CD4-positive, alpha-beta memory T cell (primary cell): ENCODE measurements at regions not wholly inside any gene's neighbourhood (a gene's known extent, or its start where the extent isn't known, plus 50 kb on each side); places are given as distances from the start of the nearest gene placed in this dataset.
A peak's percentile ranks its signal among the peaks of the same experiment; 100 is the strongest.

Experiments used
- CTCF ChIA-PET: fragments of 350-600 bp; sonication (Branson Sonifier 250); formaldehyde crosslinking; loops from one replicate; lab custom pipeline; 2021; ENCODE audit warnings: inconsistent platforms; ENCODE audit not compliant: partially characterized antibody; lab: Charles Lee
- POLR2A ChIA-PET: fragments of 350-600 bp; sonication (Branson Sonifier 250); formaldehyde crosslinking; loops from one replicate; lab custom pipeline; 2021; ENCODE audit not compliant: partially characterized antibody; lab: Charles Lee
- DNase-seq, 5 donors: peaks; one replicate each; pipeline versions ENCODE4 v3.0.0 to v3.0.0-alpha.2; 2020 to 2022; ENCODE audit warnings: mixed read lengths in 1 of 5
- H3K27ac ChIP-seq: one replicate; pipeline ENCODE4 v1.7.0; 2013; ENCODE audit warnings: low read depth, low read length
- H3K27me3 ChIP-seq: 2 replicates; pipeline ENCODE4 v1.7.0; 2013; ENCODE audit warnings: mild to moderate bottlenecking, low read length, moderate library complexity; ENCODE audit not compliant: insufficient read depth
- H3K36me3 ChIP-seq: 2 replicates; pipeline ENCODE4 v1.7.0; 2013; ENCODE audit warnings: mild to moderate bottlenecking, low read length, moderate library complexity; ENCODE audit not compliant: insufficient read depth
- H3K4me1 ChIP-seq: 2 replicates; pipeline ENCODE4 v1.7.0; 2013; ENCODE audit warnings: mild to moderate bottlenecking, low read length, moderate library complexity; ENCODE audit not compliant: insufficient read depth
- H3K4me3 ChIP-seq, 2 donors: one replicate each; pipeline ENCODE4 v1.7.0; 2013; ENCODE audit warnings: low read length in 2 of 2, mild to moderate bottlenecking in 1 of 2
- H3K9me3 ChIP-seq, 2 donors: one replicate each; pipeline ENCODE4 v1.7.0; 2013; ENCODE audit warnings: low read length in 2 of 2, control low read depth in 1 of 2; ENCODE audit not compliant: control insufficient read depth in 1 of 2
- H3K27ac Mint-ChIP-seq, 7 donors: one replicate each; pipeline ENCODE4 v1.8.0; 2020 to 2021; ENCODE audit warnings: mixed read lengths in 7 of 7, mild to moderate bottlenecking in 6 of 7, inconsistent platforms in 3 of 7, moderate library complexity in 3 of 7
- H3K27me3 Mint-ChIP-seq, 2 donors: one replicate each; pipeline ENCODE4 v1.8.0; 2020 to 2021; ENCODE audit warnings: mixed read lengths in 2 of 2
- H3K36me3 Mint-ChIP-seq, 2 donors: one replicate each; pipeline ENCODE4 v1.8.0; 2020 to 2021; ENCODE audit warnings: mixed read lengths in 2 of 2, inconsistent platforms in 1 of 2, mild to moderate bottlenecking in 1 of 2
- H3K4me1 Mint-ChIP-seq, 4 donors: one replicate each; pipeline ENCODE4 v1.8.0; 2020 to 2021; ENCODE audit warnings: mixed read lengths in 4 of 4, mild to moderate bottlenecking in 1 of 4
- H3K4me3 Mint-ChIP-seq, 8 donors: one replicate each; pipeline ENCODE4 v1.8.0; 2020 to 2021; ENCODE audit warnings: mixed read lengths in 8 of 8, mild to moderate bottlenecking in 7 of 8, moderate library complexity in 6 of 8, inconsistent platforms in 3 of 8
- H3K9me3 Mint-ChIP-seq, 8 donors: one replicate each; pipeline ENCODE4 v1.8.0; 2020 to 2021; ENCODE audit warnings: mixed read lengths in 8 of 8, mild to moderate bottlenecking in 5 of 8, inconsistent platforms in 3 of 8, moderate library complexity in 1 of 8
- intact Hi-C: fragments of 100-400 bp; cut with micrococcal nuclease; formaldehyde crosslinking; loops from one replicate; pipeline ENCODE4 v1.15.1; 2023

DNA sequence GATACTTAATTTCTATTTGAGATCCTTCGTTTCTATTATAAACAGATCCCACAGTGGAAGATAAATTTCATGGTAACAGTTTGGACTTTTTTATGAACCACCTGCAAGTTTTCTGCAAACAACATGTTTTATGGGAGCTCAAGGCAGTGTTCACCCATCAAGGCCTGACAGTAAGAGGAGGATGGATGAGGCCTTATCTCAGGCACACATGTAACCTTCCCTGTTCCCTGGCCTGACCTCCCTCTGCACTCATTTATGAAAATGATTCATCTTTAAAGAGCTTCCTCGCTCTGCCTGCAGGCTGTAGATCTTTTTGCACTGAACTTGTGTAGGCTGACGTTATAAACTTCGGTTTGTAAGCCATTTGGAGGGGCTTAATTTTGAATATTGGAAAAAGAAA, 500.1 kb downstream of the GATA3 start:
- Histone ChIP-seq H3K4me3 (no peak overlapping the region), H3K27me3 (no peaks in the 10 kb centered on the region), H3K9me3 (no peaks in the 10 kb centered on the region), H3K27ac (no peak overlapping the region), H3K36me3 (no peaks in the 10 kb centered on the region), H3K4me1 (no peaks in the 10 kb centered on the region)
- Mint-ChIP-seq H3K9me3 (peaks cover 0 to 3% (median 0%) of the 10 kb centered on the region in 8 donors), H3K4me1 (no peaks in the 10 kb centered on the region), H3K27ac (no peak overlapping the region), H3K36me3 (no peaks in the 10 kb centered on the region), H3K27me3 (peaks cover 5 to 11% of the 10 kb centered on the region in 2 donors), H3K4me3 (no peak overlapping the region)
- intact Hi-C loops = no loop called here
- DNase-seq = no peak
- ChIA-PET CTCF (no interaction called here), POLR2A (no interaction called here)

DNA sequence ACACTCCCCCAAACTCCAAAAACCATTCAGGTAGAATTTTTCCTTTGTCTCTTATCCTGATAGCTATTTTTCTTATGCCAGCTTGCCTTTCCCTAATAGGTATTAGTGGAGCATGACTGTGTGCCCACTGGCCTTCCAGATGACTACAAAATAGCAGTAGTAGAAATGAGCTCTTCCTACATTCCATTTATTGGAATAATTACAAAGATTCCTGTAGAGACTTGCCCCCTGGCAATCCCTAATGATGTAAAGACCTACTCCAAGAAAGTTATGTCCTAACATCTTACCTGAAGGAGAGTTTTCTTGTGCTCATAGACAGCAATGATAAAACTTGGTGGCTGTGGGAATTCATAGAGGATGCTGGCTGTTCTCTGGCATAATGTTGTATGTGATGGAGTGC, 501.8 kb downstream of the GATA3 start:
- POLR2A ChIA-PET = no interaction called here
- intact Hi-C loops = no loop called here
- Histone ChIP-seq H3K4me1 (no peaks in the 10 kb centered on the region), H3K9me3 (no peaks in the 10 kb centered on the region), H3K4me3 (no peak overlapping the region), H3K27me3 (no peaks in the 10 kb centered on the region), H3K27ac (no peak overlapping the region), H3K36me3 (no peaks in the 10 kb centered on the region)
- Mint-ChIP-seq H3K4me1 (no peaks in the 10 kb centered on the region), H3K4me3 (no peak overlapping the region), H3K27me3 (peaks cover 5 to 6% of the 10 kb centered on the region in 2 donors), H3K27ac (no peak overlapping the region), H3K36me3 (no peaks in the 10 kb centered on the region), H3K9me3 (no peaks in the 10 kb centered on the region)
- DNase-seq = no peak
- CTCF ChIA-PET = no interaction called here

DNA sequence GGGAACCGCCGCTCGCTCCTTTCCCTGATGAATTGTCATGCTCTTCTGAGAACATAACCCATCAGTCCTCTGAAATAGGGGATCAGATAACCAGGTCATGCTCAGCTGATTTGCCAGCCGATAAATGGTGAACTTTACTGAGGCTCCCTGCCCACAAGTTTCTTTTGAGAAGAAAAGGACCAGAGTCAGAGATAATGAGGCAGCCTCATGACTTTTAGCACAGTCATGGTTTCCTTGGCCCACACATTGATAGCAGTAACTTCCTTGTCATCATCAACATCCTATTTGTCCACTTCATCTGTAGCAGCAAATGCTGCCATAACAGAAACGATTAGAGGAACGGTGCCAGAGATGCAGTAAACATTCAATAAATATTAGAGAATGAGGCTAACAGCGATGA, 509.0 kb downstream of the GATA3 start:
- peak overlapping the region in 2 of 8 donors; percentile 12 to 19 for H3K4me3 Mint-ChIP-seq
- no peaks in the 10 kb centered on the region for H3K36me3 Mint-ChIP-seq
- ChIA-PET CTCF (no interaction called here), POLR2A (no interaction called here)
- H3K27ac Mint-ChIP-seq = no peak overlapping the region
- peaks cover 9 to 11% of the 10 kb centered on the region in 2 donors for H3K27me3 Mint-ChIP-seq
- no peak for DNase-seq
- H3K4me1 Mint-ChIP-seq = no peaks in the 10 kb centered on the region
- H3K9me3 Mint-ChIP-seq = no peaks in the 10 kb centered on the region
- no peak overlapping the region for H3K27ac ChIP-seq
- no peaks in the 10 kb centered on the region for H3K9me3 ChIP-seq
- no peaks in the 10 kb centered on the region for H3K36me3 ChIP-seq
- intact Hi-C loops = no loop called here
- no peaks in the 10 kb centered on the region for H3K27me3 ChIP-seq
- H3K4me1 ChIP-seq = no peaks in the 10 kb centered on the region
- H3K4me3 ChIP-seq = no peak overlapping the region

DNA sequence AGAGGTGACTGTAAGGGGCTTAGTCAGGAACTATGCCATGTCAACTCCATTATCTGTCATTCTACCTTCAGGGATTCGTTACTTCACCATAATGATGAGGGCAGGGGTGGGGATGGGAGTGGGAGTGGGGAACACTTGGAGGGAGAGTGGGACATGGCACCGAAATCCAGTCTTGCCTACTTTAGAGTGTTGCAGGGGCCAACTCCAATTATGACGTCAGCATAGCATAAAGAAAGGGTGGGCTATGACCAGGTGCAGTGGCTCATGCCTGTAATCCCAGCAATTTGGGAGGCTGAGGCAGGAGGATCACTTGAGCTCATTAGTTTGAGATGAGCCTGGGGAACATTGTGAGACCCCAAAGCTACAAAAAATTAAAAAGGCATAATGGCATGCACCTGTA, 512.2 kb downstream of the GATA3 start:
- H3K4me1 Mint-ChIP-seq = no peaks in the 10 kb centered on the region
- POLR2A ChIA-PET = no interaction called here
- no peak for DNase-seq
- H3K4me3 Mint-ChIP-seq = no peak overlapping the region
- peaks cover 10 to 12% of the 10 kb centered on the region in 2 donors for H3K27me3 Mint-ChIP-seq
- H3K9me3 Mint-ChIP-seq = peaks cover 0 to 4% (median 0%) of the 10 kb centered on the region in 8 donors
- Histone ChIP-seq H3K9me3 (no peaks in the 10 kb centered on the region), H3K4me3 (no peak overlapping the region), H3K27ac (no peak overlapping the region), H3K4me1 (no peaks in the 10 kb centered on the region), H3K27me3 (no peaks in the 10 kb centered on the region), H3K36me3 (no peaks in the 10 kb centered on the region)
- intact Hi-C loops = no loop called here
- no peak overlapping the region for H3K27ac Mint-ChIP-seq
- no peaks in the 10 kb centered on the region for H3K36me3 Mint-ChIP-seq
- CTCF ChIA-PET = no interaction called here

DNA sequence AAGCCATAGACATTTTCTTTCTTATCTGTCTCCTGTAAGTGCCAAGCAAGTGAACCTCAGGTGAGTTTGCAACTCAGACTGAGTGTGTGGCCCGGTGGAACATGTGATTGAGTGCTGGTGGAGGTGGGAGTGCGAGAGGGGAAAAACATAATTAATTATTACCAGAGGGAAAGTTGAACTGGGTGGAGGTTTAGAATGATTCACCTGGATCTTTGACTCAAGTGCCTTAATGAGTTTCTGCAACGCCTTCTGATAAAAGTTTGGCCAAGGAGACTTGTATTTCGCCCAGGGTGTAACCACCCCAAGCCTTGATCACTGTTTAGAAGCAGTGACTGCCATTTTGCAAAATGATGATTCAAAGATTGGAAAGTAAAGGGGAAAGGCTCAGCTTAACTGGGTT, 513.9 kb downstream of the GATA3 start:
- intact Hi-C loops = no loop called here
- H3K27me3 ChIP-seq = no peaks in the 10 kb centered on the region
- no peak for DNase-seq
- no peaks in the 10 kb centered on the region for H3K4me1 ChIP-seq
- peaks cover 9 to 12% of the 10 kb centered on the region in 2 donors for H3K27me3 Mint-ChIP-seq
- no peak overlapping the region for H3K4me3 Mint-ChIP-seq
- H3K9me3 Mint-ChIP-seq = peaks cover 0 to 4% (median 0%) of the 10 kb centered on the region in 8 donors
- ChIA-PET POLR2A (no interaction called here), CTCF (no interaction called here)
- H3K4me1 Mint-ChIP-seq = no peaks in the 10 kb centered on the region
- H3K36me3 ChIP-seq = no peaks in the 10 kb centered on the region
- H3K36me3 Mint-ChIP-seq = no peaks in the 10 kb centered on the region
- no peaks in the 10 kb centered on the region for H3K9me3 ChIP-seq
- H3K4me3 ChIP-seq = no peak overlapping the region
- H3K27ac Mint-ChIP-seq = no peak overlapping the region
- H3K27ac ChIP-seq = no peak overlapping the region

DNA sequence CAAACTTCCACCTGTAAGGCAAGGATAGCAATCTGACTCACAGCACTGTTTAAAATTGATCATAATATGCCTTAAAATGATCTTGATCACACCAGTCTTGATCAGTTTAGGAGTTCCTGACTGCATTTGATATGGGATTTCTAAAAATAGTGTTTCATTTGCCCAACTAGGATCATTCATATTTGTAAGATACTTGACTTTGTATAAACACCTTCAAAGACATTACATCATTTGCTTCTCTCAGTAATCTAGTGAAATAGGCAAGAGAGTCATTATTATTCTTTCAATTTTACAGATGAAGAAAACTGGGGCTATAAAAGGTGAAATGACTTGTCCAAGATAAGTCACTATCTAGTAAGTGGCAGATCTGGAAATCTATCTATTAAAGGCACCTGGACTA, 521.1 kb downstream of the GATA3 start:
- no peaks in the 10 kb centered on the region for H3K9me3 ChIP-seq
- no peaks in the 10 kb centered on the region for H3K36me3 ChIP-seq
- Mint-ChIP-seq H3K27ac (no peak overlapping the region), H3K4me3 (no peak overlapping the region), H3K4me1 (peaks cover 0 to 5% (median 3%) of the 10 kb centered on the region in 4 donors), H3K27me3 (peaks cover 12 to 24% of the 10 kb centered on the region in 2 donors), H3K9me3 (peaks cover 0 to 4% (median 0%) of the 10 kb centered on the region in 8 donors), H3K36me3 (no peaks in the 10 kb centered on the region)
- no peaks in the 10 kb centered on the region for H3K27me3 ChIP-seq
- no peak overlapping the region for H3K27ac ChIP-seq
- H3K4me3 ChIP-seq = no peak overlapping the region
- intact Hi-C loops = no loop called here
- POLR2A ChIA-PET = no interaction called here
- CTCF ChIA-PET = no interaction called here
- no peak for DNase-seq
- H3K4me1 ChIP-seq = no peaks in the 10 kb centered on the region

DNA sequence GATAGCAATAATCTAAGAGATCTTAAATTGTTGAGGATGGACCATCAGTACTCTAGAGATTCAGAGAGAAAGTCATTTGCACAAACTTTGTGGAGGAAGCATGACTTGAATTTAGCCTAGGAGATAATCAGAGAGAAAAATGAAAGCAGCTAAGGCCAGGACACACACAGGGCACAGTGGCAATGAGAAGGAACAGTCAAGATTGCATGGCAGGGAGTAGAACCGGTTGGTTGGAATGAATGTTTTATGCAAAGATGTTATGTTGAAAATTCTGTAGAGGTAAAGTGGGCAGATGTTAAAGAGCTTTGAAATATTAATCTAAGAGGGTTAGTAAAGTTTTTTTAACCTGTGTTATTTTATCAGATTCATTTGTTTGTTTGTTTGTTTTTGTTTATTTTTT, 521.8 kb downstream of the GATA3 start:
- Mint-ChIP-seq H3K4me1 (peaks cover 0 to 5% (median 3%) of the 10 kb centered on the region in 4 donors), H3K4me3 (no peak overlapping the region), H3K27me3 (peaks cover 13 to 24% of the 10 kb centered on the region in 2 donors), H3K9me3 (peaks cover 0 to 4% (median 0%) of the 10 kb centered on the region in 8 donors), H3K27ac (no peak overlapping the region), H3K36me3 (no peaks in the 10 kb centered on the region)
- no peaks in the 10 kb centered on the region for H3K27me3 ChIP-seq
- intact Hi-C loops = no loop called here
- H3K4me3 ChIP-seq = no peak overlapping the region
- DNase-seq = no peak
- no peaks in the 10 kb centered on the region for H3K4me1 ChIP-seq
- H3K36me3 ChIP-seq = no peaks in the 10 kb centered on the region
- ChIA-PET CTCF (no interaction called here), POLR2A (no interaction called here)
- no peaks in the 10 kb centered on the region for H3K9me3 ChIP-seq
- no peak overlapping the region for H3K27ac ChIP-seq

DNA sequence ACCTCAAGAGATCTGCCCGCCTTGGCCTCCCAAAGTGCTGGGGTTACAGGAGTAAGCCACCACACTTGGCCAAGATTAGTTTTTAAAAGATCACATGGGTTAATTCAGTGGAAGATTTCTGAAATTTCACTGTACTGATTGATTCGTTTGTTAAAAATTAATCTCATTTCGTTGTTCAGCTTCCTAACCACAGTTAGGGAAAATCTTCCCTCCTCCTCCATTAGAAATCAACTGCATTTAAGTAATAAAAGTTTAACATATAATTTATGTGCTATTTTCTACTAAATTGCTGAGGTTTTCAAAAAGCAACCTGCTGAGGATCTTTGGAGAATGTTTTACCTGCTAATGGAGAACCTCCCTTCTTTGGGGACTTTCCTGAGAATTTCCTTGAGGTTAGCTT, 522.4 kb downstream of the GATA3 start:
- Mint-ChIP-seq H3K4me1 (peaks cover 0 to 6% (median 4%) of the 10 kb centered on the region in 4 donors), H3K9me3 (peaks cover 0 to 1% (median 0%) of the 10 kb centered on the region in 8 donors), H3K4me3 (no peak overlapping the region), H3K27me3 (peaks cover 18 to 27% of the 10 kb centered on the region in 2 donors), H3K27ac (no peak overlapping the region), H3K36me3 (no peaks in the 10 kb centered on the region)
- H3K4me1 ChIP-seq = no peaks in the 10 kb centered on the region
- H3K36me3 ChIP-seq = no peaks in the 10 kb centered on the region
- CTCF ChIA-PET = no interaction called here
- no peak overlapping the region for H3K27ac ChIP-seq
- DNase-seq = no peak
- H3K27me3 ChIP-seq = no peaks in the 10 kb centered on the region
- intact Hi-C loops = no loop called here
- POLR2A ChIA-PET = no interaction called here
- no peak overlapping the region for H3K4me3 ChIP-seq
- no peaks in the 10 kb centered on the region for H3K9me3 ChIP-seq
